Sigmoid colon (tissue), 4 donors: ENCODE measurements at regions not wholly inside any gene's neighbourhood (a gene's known extent, or its start where the extent isn't known, plus 50 kb on each side); places are given as distances from the start of the nearest gene placed in this dataset.

Source experiments
- CTCF ChIP-seq, 4 experiments: fragments of 450-650 bp in 3 of 4; fragments of 200-600 bp in 1 of 4; IDR thresholded peaks; one replicate each; pipeline ENCODE4 v1.5.1; 2016 to 2019; ENCODE audit warnings: antibody characterized with exemption in 4 of 4, mild to moderate bottlenecking in 3 of 4, moderate library complexity in 2 of 4
- EP300 ChIP-seq, 4 donors: sonication (generic); formaldehyde crosslinking; IDR thresholded peaks; one replicate each; pipeline ENCODE4 v1.6.1; 2017; ENCODE audit warnings: antibody characterized with exemption in 4 of 4
- POLR2A ChIP-seq, 2 donors: fragments of 450-650 bp; IDR thresholded peaks; one replicate each; pipeline ENCODE4 v1.6.1; 2016; ENCODE audit warnings: antibody characterized with exemption in 2 of 2, mild to moderate bottlenecking in 2 of 2, moderate library complexity in 2 of 2

GRCh38 chr7:115368998-115369397 lies 447.1 kb downstream of the MDFIC start:
- TF ChIP-seq CTCF (IDR thresholded peaks at IDR 0.05) (no peak), POLR2A (IDR thresholded peaks at IDR 0.05) (no peak), EP300 (IDR thresholded peaks at IDR 0.05) (no peak)
